ENCODE measurements at regions not wholly inside any gene's neighbourhood (a gene's known extent, or its start where the extent isn't known, plus 50 kb on each side); places are given as distances from the start of the nearest gene placed in this dataset.

DNA sequence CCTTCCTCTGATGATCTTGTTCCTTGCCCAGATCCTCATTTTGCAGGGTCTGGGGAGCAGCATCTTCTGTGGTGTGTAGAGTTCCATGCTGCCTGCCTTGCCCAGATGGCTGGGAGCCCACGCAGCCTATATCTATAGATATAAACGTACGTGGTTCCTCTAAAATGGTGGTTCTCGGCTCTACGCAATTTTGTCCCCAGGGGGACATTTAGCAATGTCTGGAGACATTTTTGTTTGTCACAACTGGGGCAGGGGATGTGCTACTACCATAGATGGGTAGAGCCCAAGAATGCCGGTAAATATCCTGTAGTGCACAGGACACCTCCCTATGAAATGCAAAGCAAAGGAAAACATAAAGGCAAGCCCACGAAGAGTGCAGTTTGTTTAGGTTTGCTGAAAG lies 98.4 kb upstream of the SPACA1 start:
- TF ChIP-seq MTF1 (CRISPR knock-in tag; IDR thresholded peaks at IDR 0.05) (no peak), EZH2 (conservative IDR thresholded peaks at IDR 0.05; ENCODE audit: low read depth, low read length) (no peak), MAF1 (CRISPR knock-in tag; IDR thresholded peaks at IDR 0.05; ENCODE audit: borderline replicate concordance) (no peak), RFX5 (IDR thresholded peaks at IDR 0.05; ENCODE audit: low read depth, low read length) (no peak), FOXM1 (CRISPR knock-in tag; IDR thresholded peaks at IDR 0.05) (no peak), TCF7L2 (IDR thresholded peaks at IDR 0.05; ENCODE audit: low read depth, low read length) (no peak), EP300 (IDR thresholded peaks at IDR 0.05; ENCODE audit: low read depth in 2 of 2, low read length in 2 of 2) (no peak), EP300 (CRISPR knock-in tag; IDR thresholded peaks at IDR 0.05; ENCODE audit: borderline replicate concordance) (no peak), POLR2A (IDR thresholded peaks at IDR 0.05; ENCODE audit: insufficient read depth in 1 of 2, low read depth in 2 of 2, low read length in 2 of 2) (no peak), BHLHE40 (IDR thresholded peaks at IDR 0.05; ENCODE audit: low read length) (no peak)
- TF ChIP-seq, protein P1, sequence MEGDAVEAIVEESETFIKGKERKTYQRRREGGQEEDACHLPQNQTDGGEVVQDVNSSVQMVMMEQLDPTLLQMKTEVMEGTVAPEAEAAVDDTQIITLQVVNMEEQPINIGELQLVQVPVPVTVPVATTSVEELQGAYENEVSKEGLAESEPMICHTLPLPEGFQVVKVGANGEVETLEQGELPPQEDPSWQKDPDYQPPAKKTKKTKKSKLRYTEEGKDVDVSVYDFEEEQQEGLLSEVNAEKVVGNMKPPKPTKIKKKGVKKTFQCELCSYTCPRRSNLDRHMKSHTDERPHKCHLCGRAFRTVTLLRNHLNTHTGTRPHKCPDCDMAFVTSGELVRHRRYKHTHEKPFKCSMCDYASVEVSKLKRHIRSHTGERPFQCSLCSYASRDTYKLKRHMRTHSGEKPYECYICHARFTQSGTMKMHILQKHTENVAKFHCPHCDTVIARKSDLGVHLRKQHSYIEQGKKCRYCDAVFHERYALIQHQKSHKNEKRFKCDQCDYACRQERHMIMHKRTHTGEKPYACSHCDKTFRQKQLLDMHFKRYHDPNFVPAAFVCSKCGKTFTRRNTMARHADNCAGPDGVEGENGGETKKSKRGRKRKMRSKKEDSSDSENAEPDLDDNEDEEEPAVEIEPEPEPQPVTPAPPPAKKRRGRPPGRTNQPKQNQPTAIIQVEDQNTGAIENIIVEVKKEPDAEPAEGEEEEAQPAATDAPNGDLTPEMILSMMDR (CRISPR knock-in tag; IDR thresholded peaks at IDR 0.05) = no peak
- TF ChIP-seq, protein P2, sequence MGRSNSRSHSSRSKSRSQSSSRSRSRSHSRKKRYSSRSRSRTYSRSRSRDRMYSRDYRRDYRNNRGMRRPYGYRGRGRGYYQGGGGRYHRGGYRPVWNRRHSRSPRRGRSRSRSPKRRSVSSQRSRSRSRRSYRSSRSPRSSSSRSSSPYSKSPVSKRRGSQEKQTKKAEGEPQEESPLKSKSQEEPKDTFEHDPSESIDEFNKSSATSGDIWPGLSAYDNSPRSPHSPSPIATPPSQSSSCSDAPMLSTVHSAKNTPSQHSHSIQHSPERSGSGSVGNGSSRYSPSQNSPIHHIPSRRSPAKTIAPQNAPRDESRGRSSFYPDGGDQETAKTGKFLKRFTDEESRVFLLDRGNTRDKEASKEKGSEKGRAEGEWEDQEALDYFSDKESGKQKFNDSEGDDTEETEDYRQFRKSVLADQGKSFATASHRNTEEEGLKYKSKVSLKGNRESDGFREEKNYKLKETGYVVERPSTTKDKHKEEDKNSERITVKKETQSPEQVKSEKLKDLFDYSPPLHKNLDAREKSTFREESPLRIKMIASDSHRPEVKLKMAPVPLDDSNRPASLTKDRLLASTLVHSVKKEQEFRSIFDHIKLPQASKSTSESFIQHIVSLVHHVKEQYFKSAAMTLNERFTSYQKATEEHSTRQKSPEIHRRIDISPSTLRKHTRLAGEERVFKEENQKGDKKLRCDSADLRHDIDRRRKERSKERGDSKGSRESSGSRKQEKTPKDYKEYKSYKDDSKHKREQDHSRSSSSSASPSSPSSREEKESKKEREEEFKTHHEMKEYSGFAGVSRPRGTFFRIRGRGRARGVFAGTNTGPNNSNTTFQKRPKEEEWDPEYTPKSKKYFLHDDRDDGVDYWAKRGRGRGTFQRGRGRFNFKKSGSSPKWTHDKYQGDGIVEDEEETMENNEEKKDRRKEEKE (IDR thresholded peaks at IDR 0.05) = no peak
- TF ChIP-seq, protein P3, sequence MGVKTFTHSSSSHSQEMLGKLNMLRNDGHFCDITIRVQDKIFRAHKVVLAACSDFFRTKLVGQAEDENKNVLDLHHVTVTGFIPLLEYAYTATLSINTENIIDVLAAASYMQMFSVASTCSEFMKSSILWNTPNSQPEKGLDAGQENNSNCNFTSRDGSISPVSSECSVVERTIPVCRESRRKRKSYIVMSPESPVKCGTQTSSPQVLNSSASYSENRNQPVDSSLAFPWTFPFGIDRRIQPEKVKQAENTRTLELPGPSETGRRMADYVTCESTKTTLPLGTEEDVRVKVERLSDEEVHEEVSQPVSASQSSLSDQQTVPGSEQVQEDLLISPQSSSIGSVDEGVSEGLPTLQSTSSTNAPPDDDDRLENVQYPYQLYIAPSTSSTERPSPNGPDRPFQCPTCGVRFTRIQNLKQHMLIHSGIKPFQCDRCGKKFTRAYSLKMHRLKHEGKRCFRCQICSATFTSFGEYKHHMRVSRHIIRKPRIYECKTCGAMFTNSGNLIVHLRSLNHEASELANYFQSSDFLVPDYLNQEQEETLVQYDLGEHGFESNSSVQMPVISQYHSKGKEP (CRISPR knock-in tag; IDR thresholded peaks at IDR 0.05) = no peak
